GM13976 (cell line): ENCODE measurements at regions not wholly inside any gene's neighbourhood (a gene's known extent, or its start where the extent isn't known, plus 50 kb on each side); places are given as distances from the start of the nearest gene placed in this dataset.

Experiments
- DNase-seq: peaks from one replicate; pipeline ENCODE4 v3.0.0; 2012; ENCODE audit warnings: low spot score
- CTCF ChIP-seq: IDR thresholded peaks from 2 replicates; pipeline ENCODE4 v1.5.1; 2012; ENCODE audit warnings: borderline replicate concordance, mild to moderate bottlenecking; ENCODE audit not compliant: insufficient read depth; ENCODE audit errors: extremely low read depth, missing control alignments, control extremely low read depth
- in situ Hi-C: fragments of 300-500 bp; cut with MboI; formaldehyde crosslinking; loops from one replicate; pipeline ENCODE4 v1.12.0; 2022; ENCODE audit warnings: low sequenced_read_pairs, mixed read lengths, inconsistent platforms; ENCODE audit not compliant: unreplicated experiment

- DNase-seq, result no peak
- TF ChIP-seq CTCF, result no peak
- in situ Hi-C loops, result no loop called here
These were observed 123.6 kb downstream of the EMX2 start for GRCh38 chr10:117666166-117666565.

GRCh38 chr10:117666965-117667364 is 124.4 kb downstream of the EMX2 start:
- in situ Hi-C loops, result no loop called here
- TF ChIP-seq CTCF, result no peak
- DNase-seq, result no peak

GRCh38 chr10:117667831-117668230 is 125.3 kb downstream of the EMX2 start:
- no peak for DNase-seq
- in situ Hi-C loops, result no loop called here
- no peak for TF ChIP-seq CTCF

GRCh38 chr10:117668327-117669008 is 125.9 kb downstream of the EMX2 start:
- no peak for TF ChIP-seq CTCF
- peak; percentile 3 for DNase-seq
- in situ Hi-C loops, result no loop called here

GRCh38 chr10:117669122-117669521 is 126.6 kb downstream of the EMX2 start:
- in situ Hi-C loops, result no loop called here
- DNase-seq, result no peak
- TF ChIP-seq CTCF, result no peak

GRCh38 chr10:117670116-117670904 is 127.8 kb downstream of the EMX2 start:
- TF ChIP-seq CTCF, result no peak
- in situ Hi-C loops, result no loop called here
- DNase-seq, result no peak
